B cell (primary cell): ENCODE measurements at regions not wholly inside any gene's neighbourhood (a gene's known extent, or its start where the extent isn't known, plus 50 kb on each side); places are given as distances from the start of the nearest gene placed in this dataset.

Experiments
- ATAC-seq: fragments of 200-7000 bp; cut with Tn5 transposase; one replicate; pipeline ENCODE4 v1.10.0; 2021; ENCODE audit warnings: low read depth, mild to moderate bottlenecking, moderate number of reproducible peaks, moderate library complexity
- CTCF ChIA-PET: fragments of 350-600 bp; sonication (Branson Sonifier 250); formaldehyde crosslinking; loops from one replicate; lab custom pipeline; 2021; ENCODE audit warnings: antibody characterized with exemption, inconsistent platforms; lab: Charles Lee
- POLR2A ChIA-PET: fragments of 350-600 bp; sonication (Branson Sonifier 250); formaldehyde crosslinking; loops from one replicate; lab custom pipeline; 2021; ENCODE audit warnings: antibody characterized with exemption; lab: Charles Lee
- DNase-seq: peaks from one replicate; pipeline ENCODE4 v3.0.0; 2013
- H2AFZ ChIP-seq: 2 replicates; pipeline ENCODE4 v1.6.1; 2012; ENCODE audit warnings: mild to moderate bottlenecking, low read depth, low read length; ENCODE audit not compliant: insufficient read depth, poor library complexity, severe bottlenecking
- H3K27ac ChIP-seq, 2 donors: 1 replicate in 1 of 2; 2 replicates in 1 of 2; pipeline ENCODE4 v1.5.1; 2012 to 2013; ENCODE audit warnings: low read length in 2 of 2, mild to moderate bottlenecking in 2 of 2, moderate library complexity in 1 of 2
- H3K27me3 ChIP-seq, 4 experiments: fragments of 200-600 bp in 1 of 4; sonication (generic) in 1 of 4; replicated peaks in 1 of 4; 1 replicate in 2 of 4; 2 replicates in 2 of 4; pipeline versions ENCODE4 v1.6.1 to v1.7.0; 2013 to 2016; ENCODE audit warnings: low read length in 3 of 4, mild to moderate bottlenecking in 2 of 4, mixed read lengths in 1 of 4, moderate library complexity in 1 of 4; ENCODE audit not compliant: insufficient read depth in 4 of 4, control insufficient read depth in 3 of 4; ENCODE audit errors: control extremely low read depth in 1 of 4
- H3K36me3 ChIP-seq, 2 experiments: replicated peaks in 1 of 2; 1 replicate in 1 of 2; 2 replicates in 1 of 2; pipeline versions ENCODE4 v1.6.1 to v1.7.1; 2013; ENCODE audit warnings: low read length in 1 of 2; ENCODE audit not compliant: insufficient read depth in 2 of 2, control insufficient read depth in 1 of 2; ENCODE audit errors: control extremely low read depth in 1 of 2, extremely low read depth in 1 of 2
- H3K4me1 ChIP-seq, 2 donors: fragments of 200-600 bp in 1 of 2; sonication (generic) in 1 of 2; 1 replicate in 1 of 2; 2 replicates in 1 of 2; pipeline versions ENCODE4 v1.5.1 to v1.6.1; 2013 to 2017; ENCODE audit warnings: low read length in 2 of 2; ENCODE audit not compliant: control insufficient read depth in 2 of 2, insufficient read depth in 2 of 2
- H3K4me2 ChIP-seq: replicated peaks from 2 replicates; pipeline ENCODE3; 2012; ENCODE audit warnings: mild to moderate bottlenecking, low read depth, low read length; ENCODE audit not compliant: poor library complexity, severe bottlenecking
- H3K4me3 ChIP-seq, 5 experiments: fragments of 200-600 bp in 1 of 5; sonication (generic) in 1 of 5; 1 replicate in 3 of 5; 2 replicates in 2 of 5; pipeline versions ENCODE4 v1.5.1 to v1.7.0; 2011 to 2016; ENCODE audit warnings: low read length in 4 of 5, mild to moderate bottlenecking in 4 of 5, low read depth in 2 of 5, control low read depth in 1 of 5, moderate library complexity in 1 of 5; ENCODE audit not compliant: insufficient read depth in 1 of 5; ENCODE audit errors: control extremely low read depth in 1 of 5, extremely low read depth in 1 of 5
- H3K79me2 ChIP-seq: fragments of 200-600 bp; sonication (generic); one replicate; pipeline ENCODE4 v1.6.0; 2016; ENCODE audit warnings: low read length; ENCODE audit not compliant: control insufficient read depth, insufficient read depth
- H3K9ac ChIP-seq: fragments of 200-600 bp; sonication (generic); 2 replicates; pipeline ENCODE4 v1.6.1; 2017; ENCODE audit warnings: mild to moderate bottlenecking, low read length, moderate library complexity
- H3K9me3 ChIP-seq, 3 donors: one replicate each; pipeline versions ENCODE4 v1.6.1 to v1.7.1; 2013; ENCODE audit warnings: low read length in 2 of 3; ENCODE audit not compliant: control insufficient read depth in 2 of 3, insufficient read depth in 1 of 3; ENCODE audit errors: control extremely low read depth in 1 of 3
- H4K20me1 ChIP-seq: 2 replicates; pipeline ENCODE4 v1.6.0; 2012; ENCODE audit warnings: mild to moderate bottlenecking, low read length; ENCODE audit not compliant: insufficient read depth, control insufficient read depth, poor library complexity, severe bottlenecking
- H3K27ac Mint-ChIP-seq: one replicate; pipeline ENCODE4 v1.8.0; 2021; ENCODE audit warnings: mixed read lengths
- H3K27me3 Mint-ChIP-seq: one replicate; pipeline ENCODE4 v1.8.0; 2021; ENCODE audit warnings: mixed read lengths
- H3K4me1 Mint-ChIP-seq: one replicate; pipeline ENCODE4 v1.8.0; 2021; ENCODE audit warnings: mixed read lengths
- H3K4me3 Mint-ChIP-seq: one replicate; pipeline ENCODE4 v1.8.0; 2021; ENCODE audit warnings: mixed read lengths
- H3K9me3 Mint-ChIP-seq: one replicate; pipeline ENCODE4 v1.8.0; 2022; ENCODE audit warnings: mixed read lengths; ENCODE audit not compliant: insufficient read depth
- EZH2 ChIP-seq: IDR thresholded peaks from 2 replicates; pipeline ENCODE4 v1.6.1; 2012; ENCODE audit warnings: borderline replicate concordance, low read depth, mild to moderate bottlenecking, moderate library complexity, low read length; ENCODE audit not compliant: insufficient read depth, poor library complexity, severe bottlenecking
- WGBS: methylation state at CpG from one replicate; pipeline ENCODE4 v1.1.5; 2013; ENCODE audit warnings: missing lambda C conversion rate; ENCODE audit not compliant: insufficient coverage; 5-methylcytosine and 5-hydroxymethylcytosine counted together
- intact Hi-C: fragments of 100-400 bp; cut with micrococcal nuclease; formaldehyde crosslinking; loops from one replicate; pipeline ENCODE4 v1.10.0; 2022
- TF ChIP-seq, protein P1 (sequence below): fragments of 200-600 bp; IDR thresholded peaks from one replicate; pipeline ENCODE4 v1.8.0; 2022; ENCODE audit warnings: antibody characterized with exemption, mild to moderate bottlenecking

DNA sequence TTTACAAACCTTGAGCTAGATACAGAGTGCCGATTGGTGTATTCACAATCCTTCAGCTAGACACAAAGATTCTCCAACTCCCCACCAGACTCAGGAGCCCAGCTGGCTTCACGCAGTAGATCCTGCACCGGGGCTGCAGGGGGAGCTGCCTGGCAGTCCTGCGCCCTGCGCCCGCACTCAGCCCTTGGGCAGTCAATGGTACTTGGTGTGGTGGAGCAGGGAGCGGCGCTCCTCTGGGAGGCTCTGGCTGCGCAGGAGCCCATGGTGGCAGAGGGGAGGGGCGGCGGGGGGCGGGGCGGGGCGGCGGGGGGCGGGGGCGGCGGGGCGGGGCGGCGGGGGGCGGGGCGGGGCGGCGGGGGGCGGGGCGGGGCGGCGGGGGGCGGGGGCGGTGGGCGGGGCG lies 923.4 kb downstream of the SOCS6 start:
- Mint-ChIP-seq H3K4me1 (no peaks in the 10 kb centered on the region), H3K9me3 (peaks cover 3% of the 10 kb centered on the region)
- 67% methylated on average over 1 of the region's 33 CpGs for WGBS

DNA sequence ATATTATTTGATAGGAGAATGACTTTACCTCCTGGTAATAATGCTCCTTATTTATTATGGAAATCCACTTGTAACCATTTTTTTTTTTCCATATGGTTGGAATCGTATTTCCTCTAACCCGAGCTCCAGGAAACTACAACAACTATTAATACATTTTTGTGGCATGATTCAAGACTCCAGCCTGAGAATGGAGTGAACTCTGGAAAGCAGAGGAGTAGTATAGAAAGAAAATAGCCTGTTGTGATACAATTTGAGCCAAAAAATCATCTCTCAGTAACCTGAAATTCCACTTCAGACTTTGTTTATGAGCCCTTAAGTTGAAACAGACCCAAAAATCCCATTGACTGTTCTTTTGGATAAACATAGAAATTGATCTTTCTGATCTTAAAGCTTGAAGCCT lies 921.1 kb downstream of the SOCS6 start:
- H3K4me2 ChIP-seq = no peak overlapping the region
- no peaks in the 10 kb centered on the region for H3K27me3 Mint-ChIP-seq
- WGBS = no CpG with 5 or more reads among the region's 2 CpGs

More for the DNA sequence above, 923.4 kb downstream of the SOCS6 start:
- Histone ChIP-seq H3K9ac (no peak overlapping the region), H4K20me1 (no peaks in the 10 kb centered on the region), H3K4me3 (no peak overlapping the region), H3K27me3 (no peaks in the 10 kb centered on the region), H3K27ac (no peak overlapping the region), H3K79me2 (no peaks in the 10 kb centered on the region), H2AFZ (no peak overlapping the region), H3K4me2 (no peak overlapping the region), H3K4me1 (no peaks in the 10 kb centered on the region), H3K9me3 (peaks cover 0 to 4% (median 0%) of the 10 kb centered on the region in 3 donors), H3K36me3 (no peaks in the 10 kb centered on the region)
- DNase-seq = no peak
- ChIA-PET POLR2A (no interaction called here), CTCF (no interaction called here)
- H3K27me3 Mint-ChIP-seq = no peaks in the 10 kb centered on the region
- H3K4me3 Mint-ChIP-seq = no peak overlapping the region
- H3K27ac Mint-ChIP-seq = no peak overlapping the region
- no peak for TF ChIP-seq EZH2
- TF ChIP-seq, protein P1, sequence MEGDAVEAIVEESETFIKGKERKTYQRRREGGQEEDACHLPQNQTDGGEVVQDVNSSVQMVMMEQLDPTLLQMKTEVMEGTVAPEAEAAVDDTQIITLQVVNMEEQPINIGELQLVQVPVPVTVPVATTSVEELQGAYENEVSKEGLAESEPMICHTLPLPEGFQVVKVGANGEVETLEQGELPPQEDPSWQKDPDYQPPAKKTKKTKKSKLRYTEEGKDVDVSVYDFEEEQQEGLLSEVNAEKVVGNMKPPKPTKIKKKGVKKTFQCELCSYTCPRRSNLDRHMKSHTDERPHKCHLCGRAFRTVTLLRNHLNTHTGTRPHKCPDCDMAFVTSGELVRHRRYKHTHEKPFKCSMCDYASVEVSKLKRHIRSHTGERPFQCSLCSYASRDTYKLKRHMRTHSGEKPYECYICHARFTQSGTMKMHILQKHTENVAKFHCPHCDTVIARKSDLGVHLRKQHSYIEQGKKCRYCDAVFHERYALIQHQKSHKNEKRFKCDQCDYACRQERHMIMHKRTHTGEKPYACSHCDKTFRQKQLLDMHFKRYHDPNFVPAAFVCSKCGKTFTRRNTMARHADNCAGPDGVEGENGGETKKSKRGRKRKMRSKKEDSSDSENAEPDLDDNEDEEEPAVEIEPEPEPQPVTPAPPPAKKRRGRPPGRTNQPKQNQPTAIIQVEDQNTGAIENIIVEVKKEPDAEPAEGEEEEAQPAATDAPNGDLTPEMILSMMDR = no peak
- ATAC-seq = no peak
- intact Hi-C loops = no loop called here

More for the DNA sequence above, 921.1 kb downstream of the SOCS6 start:
- Mint-ChIP-seq H3K4me3 (no peak overlapping the region), H3K4me1 (no peaks in the 10 kb centered on the region), H3K9me3 (peaks cover 6% of the 10 kb centered on the region), H3K27ac (no peak overlapping the region)
- Histone ChIP-seq H3K4me1 (no peaks in the 10 kb centered on the region), H3K79me2 (no peaks in the 10 kb centered on the region), H3K27ac (no peak overlapping the region), H3K4me3 (no peak overlapping the region), H3K9me3 (peaks cover 0 to 4% (median 1%) of the 10 kb centered on the region in 3 donors), H3K9ac (no peak overlapping the region), H2AFZ (no peak overlapping the region), H4K20me1 (no peaks in the 10 kb centered on the region), H3K27me3 (no peaks in the 10 kb centered on the region), H3K36me3 (no peaks in the 10 kb centered on the region)
- POLR2A ChIA-PET = no interaction called here
- CTCF ChIA-PET = no interaction called here
- no peak for ATAC-seq
- intact Hi-C loops = no loop called here
- no peak for DNase-seq
- TF ChIP-seq, protein P1 = no peak
- no peak for TF ChIP-seq EZH2
